Neural cell (in vitro differentiated cells): ENCODE measurements at regions not wholly inside any gene's neighbourhood (a gene's known extent, or its start where the extent isn't known, plus 50 kb on each side); places are given as distances from the start of the nearest gene placed in this dataset.

Experiments used
- H2AFZ ChIP-seq: fragments of 200-600, 300-800 bp; sonication (generic), shearing (Covaris generic); 2 replicates; pipeline ENCODE4 v1.6.0; 2014; ENCODE audit warnings: low read depth, mild to moderate bottlenecking, antibody characterized with exemption, low read length, moderate library complexity
- H3F3A ChIP-seq: fragments of 200-600 bp; shearing (Covaris generic); 2 replicates; pipeline ENCODE4 v1.6.1; 2016; ENCODE audit warnings: mild to moderate bottlenecking, moderate library complexity, mixed read lengths, antibody characterized with exemption, low read length; ENCODE audit not compliant: insufficient read depth, poor library complexity, severe bottlenecking
- H3K27ac ChIP-seq: fragments of 200-600, 300-800 bp; sonication (generic), shearing (Covaris generic); 2 replicates; pipeline ENCODE4 v1.5.1; 2014; ENCODE audit warnings: mild to moderate bottlenecking, low read length, moderate library complexity
- H3K27me3 ChIP-seq: fragments of 300-800, 200-600 bp; sonication (generic), shearing (Covaris generic); 2 replicates; pipeline ENCODE4 v1.6.0; 2014; ENCODE audit warnings: mild to moderate bottlenecking, low read depth, low read length, moderate library complexity; ENCODE audit not compliant: insufficient read depth
- H3K36me3 ChIP-seq: fragments of 300-800, 200-600 bp; sonication (generic), shearing (Covaris generic); 2 replicates; pipeline ENCODE4 v1.5.1; 2014; ENCODE audit warnings: mild to moderate bottlenecking, antibody characterized with exemption, low read length, moderate library complexity; ENCODE audit not compliant: insufficient read depth
- H3K4me2 ChIP-seq: fragments of 300-800, 200-600 bp; sonication (generic), shearing (Covaris generic); 2 replicates; pipeline ENCODE4 v1.6.0; 2014; ENCODE audit warnings: mild to moderate bottlenecking, low read length
- H3K4me3 ChIP-seq: fragments of 300-800, 200-600 bp; sonication (generic), shearing (Covaris generic); 2 replicates; pipeline ENCODE4 v1.5.1; 2014; ENCODE audit warnings: mild to moderate bottlenecking, low read length, moderate library complexity
- H3K79me2 ChIP-seq: fragments of 200-600 bp; shearing (Covaris generic); replicated peaks from 2 replicates; pipeline ENCODE4 v1.6.0; 2014; ENCODE audit warnings: mild to moderate bottlenecking, low read length, moderate library complexity; ENCODE audit not compliant: insufficient read depth
- H3K9ac ChIP-seq: fragments of 300-800, 200-600 bp; sonication (generic), shearing (Covaris generic); 2 replicates; pipeline ENCODE4 v1.6.1; 2016; ENCODE audit warnings: mild to moderate bottlenecking, low read length, mixed read lengths
- H3K9me2 ChIP-seq: fragments of 200-600 bp; shearing (Covaris generic); 2 replicates; pipeline ENCODE4 v1.6.1; 2016; ENCODE audit warnings: mild to moderate bottlenecking, low read length, mixed read lengths; ENCODE audit not compliant: insufficient read depth
- H3K9me3 ChIP-seq: fragments of 200-600, 300-800 bp; sonication (generic), shearing (Covaris generic); 2 replicates; pipeline ENCODE4 v1.6.1; 2016; ENCODE audit warnings: mild to moderate bottlenecking, mixed run types, low read length, moderate library complexity, mixed read lengths
- H4K20me1 ChIP-seq: fragments of 200-600 bp; shearing (Covaris generic); 2 replicates; pipeline ENCODE4 v1.6.1; 2016; ENCODE audit warnings: mild to moderate bottlenecking, mixed run types; ENCODE audit not compliant: insufficient read depth
- CTCF ChIP-seq: fragments of 450-650 bp; IDR thresholded peaks from 2 replicates; pipeline ENCODE4 v1.5.1; 2014; ENCODE audit warnings: antibody characterized with exemption, mild to moderate bottlenecking, moderate library complexity; ENCODE audit not compliant: poor library complexity, severe bottlenecking
- EP300 ChIP-seq: fragments of 450-650 bp; conservative IDR thresholded peaks from 2 replicates; pipeline ENCODE4 v1.6.1; 2014; ENCODE audit warnings: antibody characterized with exemption, mild to moderate bottlenecking, moderate library complexity; ENCODE audit not compliant: poor library complexity, severe bottlenecking
- EZH2 ChIP-seq: fragments of 200-600, 300-800 bp; shearing (Covaris generic), sonication (generic); IDR thresholded peaks from 2 replicates; pipeline ENCODE4 v1.6.1; 2014; ENCODE audit warnings: antibody characterized with exemption, low read length, borderline replicate concordance, mild to moderate bottlenecking; ENCODE audit not compliant: insufficient read depth, poor library complexity, severe bottlenecking
- MXI1 ChIP-seq: fragments of 450-650 bp; conservative IDR thresholded peaks from 2 replicates; pipeline ENCODE4 v1.6.1; 2014; ENCODE audit warnings: antibody characterized with exemption, mild to moderate bottlenecking; ENCODE audit not compliant: poor library complexity, severe bottlenecking
- POLR2AphosphoS5 ChIP-seq: IDR thresholded peaks from 2 replicates; pipeline ENCODE4 v1.6.1; 2012
- RAD21 ChIP-seq: fragments of 450-650 bp; conservative IDR thresholded peaks from 2 replicates; pipeline ENCODE4 v1.6.1; 2014; ENCODE audit warnings: antibody characterized with exemption, mild to moderate bottlenecking, moderate library complexity
- REST ChIP-seq: IDR thresholded peaks from 2 replicates; pipeline ENCODE4 v1.6.1; 2012; ENCODE audit warnings: borderline replicate concordance
- SMC3 ChIP-seq: fragments of 450-650 bp; conservative IDR thresholded peaks from 2 replicates; pipeline ENCODE4 v1.6.1; 2014; ENCODE audit warnings: antibody characterized with exemption, mild to moderate bottlenecking, moderate library complexity; ENCODE audit not compliant: poor library complexity
- TAF1 ChIP-seq: IDR thresholded peaks from 2 replicates; pipeline ENCODE4 v1.6.1; 2012; ENCODE audit warnings: low read depth

GRCh38 chr15:98120561-98120960, 160.1 kb downstream of the ARRDC4 start:
- Histone ChIP-seq H3K79me2 (no peaks in the 10 kb centered on the region), H3K4me3 (no peak overlapping the region), H3K27me3 (no peaks in the 10 kb centered on the region), H3K27ac (no peak overlapping the region), H2AFZ (no peak overlapping the region), H3K36me3 (no peaks in the 10 kb centered on the region), H3F3A (no peaks in the 10 kb centered on the region), H4K20me1 (no peaks in the 10 kb centered on the region), H3K9ac (no peak overlapping the region), H3K9me2 (no peaks in the 10 kb centered on the region), H3K9me3 (no peaks in the 10 kb centered on the region), H3K4me2 (no peak overlapping the region)
- TF ChIP-seq REST, result no peak
- no peak for TF ChIP-seq MXI1
- no peak for TF ChIP-seq TAF1
- TF ChIP-seq CTCF, result no peak
- no peak for TF ChIP-seq SMC3
- TF ChIP-seq EZH2, result no peak
- no peak for TF ChIP-seq POLR2AphosphoS5
- TF ChIP-seq RAD21, result no peak
- no peak for TF ChIP-seq EP300

- Histone ChIP-seq H2AFZ (no peak overlapping the region), H3K27me3 (no peaks in the 10 kb centered on the region), H3K9ac (no peak overlapping the region), H3K4me3 (no peak overlapping the region), H3K9me2 (no peaks in the 10 kb centered on the region), H3K9me3 (no peaks in the 10 kb centered on the region), H3F3A (no peaks in the 10 kb centered on the region), H3K79me2 (no peaks in the 10 kb centered on the region), H3K4me2 (no peak overlapping the region), H4K20me1 (no peaks in the 10 kb centered on the region), H3K36me3 (no peaks in the 10 kb centered on the region), H3K27ac (no peak overlapping the region)
- no peak for TF ChIP-seq CTCF
- no peak for TF ChIP-seq MXI1
- TF ChIP-seq EZH2, result no peak
- TF ChIP-seq EP300, result no peak
- no peak for TF ChIP-seq SMC3
- no peak for TF ChIP-seq RAD21
- no peak for TF ChIP-seq REST
- no peak for TF ChIP-seq TAF1
These were observed 161.0 kb downstream of the ARRDC4 start for GRCh38 chr15:98121536-98121935.
